Pulmonary artery endothelial cell (primary cell): ENCODE measurements at regions not wholly inside any gene's neighbourhood (a gene's known extent, or its start where the extent isn't known, plus 50 kb on each side); places are given as distances from the start of the nearest gene placed in this dataset.

ENCODE experiments used
- DNase-seq: peaks from one replicate; pipeline ENCODE4 v3.0.0-alpha.2; 2011; ENCODE audit warnings: low read depth, low spot score

- no peak for DNase-seq
Observed at GRCh38 chr4:178027796-178028195, 585.6 kb upstream of the AGA start.

GRCh38 chr4:178028481-178028880 is 586.2 kb upstream of the AGA start:
- no peak for DNase-seq

- no peak for DNase-seq
Observed at GRCh38 chr4:178037459-178038214, 595.4 kb upstream of the AGA start.

GRCh38 chr4:178056996-178057395 is 614.8 kb upstream of the AGA start:
- DNase-seq, result no peak

- no peak for DNase-seq
Observed at GRCh38 chr4:178063568-178063967, 621.3 kb upstream of the AGA start.

- no peak for DNase-seq
Observed at GRCh38 chr4:178066338-178066941, 624.2 kb upstream of the AGA start.

GRCh38 chr4:178068136-178068535 is 625.9 kb upstream of the AGA start:
- no peak for DNase-seq

GRCh38 chr4:178070163-178070562 is 627.9 kb upstream of the AGA start:
- no peak for DNase-seq

- DNase-seq, result no peak
Observed at GRCh38 chr4:178080312-178080711, 638.1 kb upstream of the AGA start.

GRCh38 chr4:178081176-178081575 is 638.9 kb upstream of the AGA start:
- no peak for DNase-seq

GRCh38 chr4:178081896-178082295 is 639.7 kb upstream of the AGA start:
- no peak for DNase-seq

GRCh38 chr4:178082906-178083305 is 640.7 kb upstream of the AGA start:
- no peak for DNase-seq

- no peak for DNase-seq
Observed at GRCh38 chr4:178083968-178084367, 641.7 kb upstream of the AGA start.

- no peak for DNase-seq
Observed at GRCh38 chr4:178086320-178086719, 644.1 kb upstream of the AGA start.

GRCh38 chr4:178090640-178091411 is 648.6 kb upstream of the AGA start:
- no peak for DNase-seq

GRCh38 chr4:178102139-178102538 is 659.9 kb upstream of the AGA start:
- DNase-seq, result no peak

GRCh38 chr4:178105242-178105641 is 663.0 kb upstream of the AGA start:
- no peak for DNase-seq

GRCh38 chr4:178136736-178137345 is 694.6 kb upstream of the AGA start:
- no peak for DNase-seq

- no peak for DNase-seq
Observed at GRCh38 chr4:178137732-178138471, 695.7 kb upstream of the AGA start.

- DNase-seq, result no peak
Observed at GRCh38 chr4:178138491-178138890, 696.3 kb upstream of the AGA start.

GRCh38 chr4:178140326-178140915 is 698.2 kb upstream of the AGA start:
- DNase-seq, result no peak
